CD4-positive, alpha-beta T cell treated with Interleukin-2 at 100 ng/mL for 4 hours (primary cell): ENCODE measurements at regions not wholly inside any gene's neighbourhood (a gene's known extent, or its start where the extent isn't known, plus 50 kb on each side); places are given as distances from the start of the nearest gene placed in this dataset.

ENCODE experiments used
- DNase-seq: peaks from one replicate; pipeline ENCODE4 v3.0.0-alpha.2; 2020; ENCODE audit warnings: low spot score

DNA sequence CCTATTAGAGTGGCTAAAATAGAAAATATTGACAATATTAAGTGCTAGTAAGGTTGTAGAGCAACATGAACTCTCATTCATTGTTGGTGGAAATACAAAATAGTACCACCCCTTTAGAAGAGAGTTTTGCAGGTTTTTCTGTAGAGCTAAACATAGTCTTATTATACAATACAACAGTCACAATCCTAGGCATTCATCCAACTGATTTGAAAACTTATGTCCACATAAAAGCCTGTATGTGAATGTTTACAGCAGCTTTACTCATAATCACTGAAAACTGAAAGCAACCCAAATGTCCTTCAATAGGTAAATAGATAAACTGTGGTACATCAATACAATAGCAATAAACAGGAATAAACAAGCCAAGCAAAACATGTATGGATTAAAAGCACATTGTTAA lies 127.2 kb upstream of the PRNP start:
- no peak for DNase-seq

DNA sequence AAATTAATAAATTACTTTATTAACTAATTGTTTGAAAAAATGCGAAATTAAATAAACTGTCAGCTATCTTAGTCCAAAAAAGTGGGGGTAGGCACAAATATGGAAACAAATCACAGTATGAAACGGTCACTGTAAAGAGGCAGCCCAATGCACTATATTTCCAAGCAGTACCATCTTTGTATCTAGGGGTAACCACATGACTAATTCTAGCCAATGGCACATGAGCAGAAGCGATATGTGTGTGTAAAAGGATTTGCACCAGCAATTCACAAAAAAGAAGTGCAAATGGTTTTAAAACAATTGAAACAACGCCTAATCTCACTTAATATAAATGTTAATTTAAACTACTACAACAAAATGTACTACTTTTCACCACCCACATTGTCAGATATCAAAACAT lies 129.5 kb upstream of the PRNP start:
- DNase-seq, result no peak

DNA sequence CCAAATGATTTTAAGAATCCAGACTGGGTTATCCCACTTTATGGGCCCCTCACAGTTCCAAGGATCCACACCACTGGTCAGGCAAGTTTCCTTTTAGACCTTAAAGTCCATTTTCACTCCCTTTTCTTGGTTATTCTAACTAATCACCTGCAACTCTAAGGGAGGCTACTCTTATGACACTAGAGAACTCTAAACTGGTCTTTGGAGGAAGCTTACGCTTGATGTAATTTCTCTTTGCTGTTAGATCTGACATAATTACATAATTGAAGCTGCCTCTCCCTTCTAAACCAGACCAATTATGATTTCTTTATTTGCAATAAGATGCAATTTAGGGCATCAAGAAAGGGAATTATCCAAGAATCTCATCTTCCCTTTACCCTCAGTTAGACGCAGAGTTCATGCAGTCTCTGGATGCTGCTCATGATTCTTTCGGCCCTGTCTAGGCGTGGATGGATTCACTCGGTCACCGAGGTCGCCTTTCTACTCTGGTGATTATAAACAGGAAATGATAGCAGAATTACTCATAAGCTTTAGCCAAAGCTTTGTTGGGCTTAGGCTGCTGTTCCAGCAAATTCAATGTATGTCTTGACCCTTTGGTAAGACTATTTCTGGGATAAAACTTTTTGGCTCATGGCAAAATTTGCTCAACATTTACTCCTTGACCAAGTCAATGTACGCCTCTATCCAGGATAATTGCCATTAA lies 130.9 kb upstream of the PRNP start:
- DNase-seq, result no peak

DNA sequence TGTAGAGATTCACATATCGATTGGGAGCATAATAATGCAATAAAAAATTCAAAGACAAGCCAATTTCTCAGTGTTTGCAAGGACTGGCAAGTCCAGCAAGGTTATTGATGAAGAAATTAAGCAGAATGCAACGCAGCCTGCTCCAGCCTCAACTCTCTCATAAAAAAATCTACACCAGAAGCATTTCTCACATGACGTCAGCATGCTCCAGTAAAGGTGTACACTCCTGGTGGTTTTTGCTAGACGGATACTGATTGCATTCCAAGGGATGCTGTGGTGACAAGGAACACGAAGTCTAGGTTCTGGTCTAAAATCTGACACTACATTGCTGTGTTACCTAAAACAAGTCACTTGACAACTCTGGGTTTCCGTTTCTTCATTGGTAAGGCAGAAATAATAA lies 131.9 kb upstream of the PRNP start:
- DNase-seq, result no peak

DNA sequence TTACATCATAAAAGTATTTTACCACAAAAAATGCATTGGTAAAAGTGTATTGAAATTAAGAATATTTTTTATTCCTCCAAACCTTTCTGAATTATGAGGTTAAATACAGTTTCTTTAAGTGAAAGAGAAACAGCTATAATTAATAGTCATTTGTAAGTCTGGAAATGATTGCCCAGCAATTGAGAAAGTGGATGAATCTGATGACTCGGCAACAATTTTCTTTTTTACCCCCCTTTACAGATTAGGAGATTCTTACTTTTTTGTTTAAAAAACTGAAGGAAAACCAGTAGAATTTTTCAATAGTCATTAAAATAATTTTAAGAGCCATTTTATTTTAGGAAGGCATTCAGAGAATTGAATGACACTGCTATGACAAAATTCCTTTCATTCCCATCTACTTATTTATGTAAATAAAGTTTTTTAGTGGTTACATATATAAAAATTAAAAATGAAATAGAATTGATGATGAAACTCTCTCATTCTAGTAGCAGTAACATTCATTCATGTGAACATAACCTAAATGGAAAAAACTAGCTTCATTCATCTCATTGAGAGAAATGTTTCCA lies 134.1 kb upstream of the PRNP start:
- DNase-seq, result no peak

DNA sequence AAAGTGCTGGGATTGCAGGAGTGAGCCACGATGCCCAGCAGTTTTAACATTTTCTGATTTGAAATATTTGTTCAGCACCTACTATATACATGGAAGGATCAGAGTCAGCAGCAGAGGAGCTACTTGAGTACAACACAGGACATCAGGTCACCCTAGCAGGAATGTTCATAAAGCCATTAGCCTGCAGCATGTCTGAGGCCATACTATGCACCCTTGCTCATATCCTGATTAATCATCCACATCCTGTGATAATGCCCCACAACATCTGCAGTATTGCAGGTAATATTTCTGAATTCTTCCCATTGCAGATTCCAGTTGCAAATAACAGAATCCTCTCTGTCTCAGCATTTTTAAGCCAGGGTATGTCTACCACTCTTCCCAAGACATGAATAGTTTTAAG lies 135.5 kb upstream of the PRNP start:
- DNase-seq, result no peak

DNA sequence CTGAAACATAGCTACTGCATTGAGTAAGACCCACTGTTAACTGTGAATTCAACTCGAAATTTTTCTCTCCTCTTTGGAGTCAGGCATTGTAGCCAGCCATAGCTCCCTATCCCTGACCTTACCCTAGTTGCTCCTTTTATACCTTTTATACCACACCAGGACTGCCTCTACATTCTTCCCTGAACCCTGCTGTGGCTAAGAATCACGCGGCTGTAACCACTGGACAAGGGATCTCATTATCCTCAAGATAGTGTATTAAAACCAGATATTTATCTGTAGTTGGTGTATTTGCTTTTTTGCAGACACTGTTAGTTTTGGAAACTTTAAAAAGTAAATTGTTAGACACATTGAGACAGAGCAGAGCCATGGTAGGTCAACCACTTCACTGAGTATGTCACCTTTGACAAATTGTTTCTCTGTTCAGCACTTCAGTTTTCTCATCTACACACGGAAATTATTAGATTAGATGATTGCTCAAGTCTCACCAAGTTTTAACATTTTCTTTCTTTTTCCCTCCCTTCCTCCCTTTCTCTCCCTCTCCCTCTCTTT lies 136.5 kb upstream of the PRNP start:
- DNase-seq, result no peak

DNA sequence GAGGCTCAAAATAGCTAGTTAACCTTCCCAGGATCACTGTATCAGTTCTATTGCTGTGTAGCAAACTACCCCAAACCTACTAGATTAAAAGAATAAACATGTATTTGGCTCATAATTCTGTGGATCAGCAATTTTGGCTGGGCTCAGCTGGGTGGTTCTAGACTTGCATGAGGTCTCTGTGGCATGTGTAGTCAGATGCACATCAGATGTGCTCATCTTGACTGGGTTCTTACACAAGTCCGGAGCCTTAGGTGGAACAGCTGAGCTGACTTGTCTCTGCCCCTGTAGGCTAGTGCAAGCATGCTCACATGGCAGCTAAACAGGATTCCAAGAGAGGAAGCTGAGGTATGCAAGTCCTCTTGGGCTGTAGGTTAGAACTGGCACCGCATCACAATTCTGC lies 137.7 kb upstream of the PRNP start:
- no peak for DNase-seq

DNA sequence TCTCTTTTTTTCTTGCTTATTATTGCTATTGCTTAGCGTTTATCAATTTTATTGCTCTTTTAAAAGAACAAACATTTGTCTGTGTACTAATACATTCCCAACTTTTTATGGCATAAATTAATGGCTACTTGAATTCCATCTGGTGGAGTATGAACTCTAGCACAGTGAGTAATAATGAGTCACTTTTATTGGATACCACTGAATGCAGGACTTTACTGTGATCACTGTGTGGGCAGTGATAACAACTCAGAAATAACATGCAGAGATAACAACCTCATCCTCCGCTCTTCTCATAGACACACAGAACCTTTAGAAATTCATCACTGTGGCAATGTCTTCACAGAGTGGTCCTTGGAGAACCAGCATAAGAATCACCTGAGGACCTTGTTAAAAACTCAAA lies 139.5 kb upstream of the PRNP start:
- DNase-seq, result no peak

DNA sequence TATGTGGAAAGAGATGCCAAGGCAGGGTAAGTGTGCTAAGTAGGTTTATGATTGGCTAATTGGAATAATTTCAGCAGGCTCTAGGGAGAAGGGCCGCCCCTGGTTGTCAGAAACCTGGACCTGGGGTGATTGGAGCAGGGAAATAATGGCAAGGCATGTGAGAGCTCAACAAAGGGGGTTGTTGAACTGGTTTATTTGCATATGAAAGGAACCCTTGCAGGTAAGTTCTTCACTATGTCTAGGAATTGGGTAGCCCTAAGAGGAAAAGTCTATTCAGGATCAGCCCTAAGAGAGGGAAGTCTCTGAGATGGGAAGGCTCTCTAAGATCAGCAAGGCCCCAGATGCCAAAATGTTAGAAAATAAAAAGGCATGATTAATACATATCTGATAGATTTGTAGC lies 139.9 kb upstream of the PRNP start:
- DNase-seq, result no peak

DNA sequence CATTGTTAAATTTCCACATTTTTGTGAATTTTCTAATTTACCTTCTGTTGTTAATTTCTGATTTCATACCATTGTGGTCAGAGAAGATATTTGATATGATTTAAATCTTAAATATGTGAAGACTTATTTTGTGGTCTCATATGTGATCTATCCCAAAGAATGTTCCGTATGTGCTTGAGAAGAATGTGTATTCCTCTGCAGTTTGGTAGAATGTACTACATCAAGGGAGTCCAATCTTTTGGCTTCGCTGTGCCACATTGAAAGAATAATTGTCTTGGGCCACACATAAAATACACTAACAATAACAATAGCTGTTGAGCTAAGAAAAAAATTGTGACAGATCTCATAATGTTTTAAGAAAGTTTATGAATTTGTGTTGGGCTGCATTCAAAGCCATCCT lies 140.7 kb upstream of the PRNP start:
- no peak for DNase-seq

DNA sequence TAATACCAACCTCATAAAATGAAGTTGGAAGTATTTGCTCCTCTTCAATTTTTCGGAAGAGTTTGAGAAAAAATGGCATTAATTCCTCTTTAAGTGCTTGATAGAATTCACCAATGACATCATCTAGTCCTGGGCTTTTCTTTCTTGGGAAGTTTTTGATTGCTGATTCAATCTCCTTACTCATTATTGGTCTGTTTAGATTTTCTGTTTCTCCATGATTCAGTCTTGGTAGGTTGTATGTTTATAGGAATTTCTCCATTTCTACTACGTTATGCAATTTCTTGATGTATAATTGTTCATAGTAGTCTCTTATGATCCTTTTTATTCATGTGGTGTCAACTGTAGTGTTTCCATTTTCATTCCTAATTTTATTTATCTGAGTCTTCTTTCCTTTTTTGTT lies 141.5 kb upstream of the PRNP start:
- DNase-seq, result no peak

DNA sequence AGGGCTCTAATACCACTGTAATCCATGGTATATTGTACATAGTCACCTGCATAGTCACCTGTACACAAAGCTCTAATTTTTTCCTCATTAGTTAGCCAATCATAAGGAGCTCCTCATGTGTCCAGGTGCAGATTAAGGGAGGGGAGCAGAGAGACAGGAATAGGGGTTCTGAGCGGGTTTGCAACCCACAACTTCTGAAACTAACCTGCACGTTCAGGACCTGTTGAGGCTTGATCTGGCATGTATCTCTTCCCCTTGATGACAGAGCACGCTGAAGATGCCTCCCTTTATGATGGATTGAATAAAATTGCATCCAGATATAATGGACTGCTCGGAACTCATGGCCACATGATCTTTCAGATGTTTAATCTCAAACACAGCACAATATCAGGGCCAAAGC lies 144.0 kb upstream of the PRNP start:
- DNase-seq, result no peak

DNA sequence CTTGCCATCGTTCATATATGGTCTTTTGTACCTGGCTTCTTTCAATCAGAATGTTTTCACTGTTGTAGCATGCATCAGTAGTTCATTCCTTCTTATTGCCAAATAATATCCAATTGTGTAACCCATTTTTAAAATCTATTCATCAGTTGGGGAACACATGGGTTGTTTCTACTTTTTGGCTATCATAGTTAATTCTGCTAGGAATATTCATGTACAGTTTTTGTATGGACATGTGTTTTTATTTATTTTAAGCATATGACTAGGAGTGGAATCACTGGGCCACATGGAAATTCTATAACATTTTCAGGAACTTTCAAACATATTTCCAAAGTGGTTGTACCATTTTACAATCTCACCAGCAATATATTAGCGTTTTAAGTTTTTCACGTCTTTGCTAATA lies 151.9 kb upstream of the PRNP start:
- DNase-seq, result no peak

DNA sequence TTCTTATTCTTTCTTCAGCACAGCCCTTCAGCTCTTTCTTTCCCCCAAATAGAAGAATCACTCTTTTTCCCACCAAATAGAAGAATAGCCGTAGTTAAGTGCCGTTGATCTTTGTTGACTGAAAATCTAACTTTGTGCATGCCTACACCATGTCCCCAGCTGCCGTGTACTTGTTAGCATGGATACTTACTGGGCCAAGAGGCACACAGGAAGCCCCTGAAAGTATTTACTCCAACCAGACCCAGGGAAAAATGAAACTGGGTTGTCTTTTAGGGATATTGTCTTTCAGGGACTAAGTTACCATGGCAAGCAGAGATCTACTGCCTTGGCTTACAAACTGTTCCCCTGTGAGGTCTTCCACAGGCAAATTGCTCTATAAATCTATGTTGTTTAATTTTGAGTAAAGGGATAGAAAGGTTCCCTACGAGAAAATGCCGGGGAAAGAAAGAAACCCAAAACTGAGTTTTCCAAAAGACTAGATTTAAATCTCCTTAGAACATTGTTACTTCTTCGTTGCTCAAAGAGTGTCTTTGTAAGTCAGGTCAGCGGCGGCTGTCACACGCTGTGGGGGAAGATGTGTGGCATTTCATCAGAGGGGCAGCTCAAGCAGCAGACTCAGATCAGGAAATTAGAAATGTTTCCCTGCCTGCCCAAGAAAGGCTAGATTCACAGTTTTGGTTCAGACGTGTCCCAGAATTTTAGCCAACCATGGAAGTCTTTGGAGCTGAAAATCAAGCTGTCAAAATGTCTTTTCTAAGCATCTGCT lies 152.7 kb upstream of the PRNP start:
- no peak for DNase-seq

DNA sequence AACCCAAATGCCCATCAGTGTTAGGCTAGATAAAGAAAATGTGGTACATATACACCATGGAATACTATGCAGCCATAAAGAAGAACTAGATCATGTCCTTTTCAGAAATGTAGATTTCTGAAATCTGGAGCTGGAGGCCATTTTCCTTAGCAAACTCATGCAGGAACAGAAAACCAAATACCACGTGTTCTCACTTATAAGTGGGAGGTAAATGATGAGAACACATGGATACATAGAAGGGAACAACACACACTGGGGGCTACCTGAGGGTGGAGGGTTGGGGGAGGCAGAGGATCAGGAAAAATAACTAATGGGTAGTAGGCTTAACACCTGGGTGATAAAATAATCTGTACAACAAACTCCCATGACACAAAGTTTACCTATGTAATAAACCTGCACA lies 153.5 kb upstream of the PRNP start:
- DNase-seq, result no peak

DNA sequence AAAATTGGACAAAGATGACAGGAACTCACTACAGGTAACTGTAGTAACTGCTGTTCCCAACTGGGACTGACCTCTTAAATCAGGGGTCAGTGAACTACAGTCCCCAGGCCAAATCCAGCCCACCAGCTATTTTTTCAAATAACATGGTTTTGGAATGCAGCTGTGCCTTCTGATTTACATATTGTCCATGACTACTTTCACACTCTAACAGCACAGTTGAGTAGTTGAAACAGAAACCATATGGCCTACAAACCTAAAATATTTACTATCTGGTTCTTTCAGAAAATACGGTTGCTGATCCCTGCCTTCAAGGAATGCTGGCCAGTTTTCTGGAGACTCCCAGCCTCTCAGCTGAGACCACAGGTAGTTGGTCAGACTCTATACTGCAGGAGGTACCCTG lies 161.5 kb upstream of the PRNP start:
- DNase-seq, result no peak

DNA sequence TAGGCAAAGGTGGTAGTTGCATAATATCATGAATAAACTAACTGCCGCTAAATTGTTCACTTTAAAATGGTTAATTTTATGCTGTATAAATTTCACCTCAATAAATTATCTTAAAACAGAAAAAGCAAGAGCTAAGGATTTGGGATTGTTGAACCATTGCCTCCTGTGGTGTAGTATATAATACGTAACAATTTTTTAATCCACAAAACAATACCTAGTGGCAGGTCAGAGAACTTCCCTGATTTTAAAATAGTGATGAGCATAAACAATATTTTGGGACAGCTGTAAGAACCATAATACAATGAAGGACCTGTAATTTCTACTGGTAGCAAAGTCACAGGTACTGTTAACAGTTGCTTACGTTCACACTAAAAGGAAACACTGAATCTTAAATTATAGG lies 161.9 kb upstream of the PRNP start:
- no peak for DNase-seq

DNA sequence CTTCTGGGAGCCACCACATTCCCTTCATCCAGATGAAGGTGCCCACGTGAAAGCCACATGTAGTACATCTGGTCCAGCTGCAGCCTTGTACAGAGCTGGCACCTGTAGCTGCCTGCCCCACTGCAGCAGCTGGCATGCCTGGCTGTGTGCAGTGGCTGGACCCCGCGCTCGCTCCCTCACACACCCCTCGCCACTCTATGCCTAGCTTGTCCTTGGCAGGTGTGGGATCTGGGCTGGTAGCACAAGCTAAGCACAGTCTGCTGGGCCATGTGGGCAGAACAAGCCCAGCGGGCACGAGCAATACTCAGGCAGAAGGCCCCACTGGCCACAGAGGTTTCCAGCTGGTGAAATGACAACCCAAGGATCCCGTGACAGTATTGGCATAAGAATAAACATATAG lies 163.9 kb upstream of the PRNP start:
- no peak for DNase-seq

DNA sequence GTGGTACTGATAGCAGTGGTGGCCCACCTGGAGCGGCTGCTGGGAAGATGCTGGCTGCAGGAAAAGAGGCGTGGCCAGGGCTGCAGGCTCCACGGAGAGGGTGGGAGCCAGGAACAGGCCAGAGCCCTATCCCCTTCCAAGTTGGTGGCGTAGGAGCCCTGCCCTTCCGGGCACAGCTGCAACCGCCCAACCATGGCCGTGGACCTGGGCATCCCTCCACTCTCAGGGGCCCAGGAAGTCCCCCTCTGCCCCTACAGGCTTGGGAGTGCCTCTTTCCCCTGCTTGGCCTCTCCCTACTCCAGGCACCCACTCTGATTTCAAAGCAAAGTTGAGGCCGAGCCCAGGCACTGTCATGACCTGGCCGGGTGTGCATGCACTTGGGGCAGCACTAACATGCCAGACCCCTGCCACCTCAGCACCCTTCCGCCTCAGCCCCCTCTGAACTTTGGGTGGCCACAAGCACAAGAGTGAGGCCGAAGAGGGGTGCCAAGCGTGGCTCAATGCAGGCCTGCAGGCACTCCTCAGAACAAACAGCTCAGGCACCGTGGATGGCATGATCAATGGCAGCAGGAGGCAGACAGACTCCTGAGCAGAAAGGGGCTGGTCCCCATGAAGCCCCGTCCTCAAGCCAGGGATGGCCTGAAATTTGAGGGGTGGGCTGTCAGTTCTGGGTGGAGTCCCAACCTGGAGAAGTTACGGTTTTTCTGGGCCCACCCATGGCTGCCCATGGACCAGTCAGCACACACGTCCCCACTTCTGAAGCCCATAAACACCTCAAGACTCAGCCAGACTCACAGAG lies 164.9 kb upstream of the PRNP start:
- no peak for DNase-seq

DNA sequence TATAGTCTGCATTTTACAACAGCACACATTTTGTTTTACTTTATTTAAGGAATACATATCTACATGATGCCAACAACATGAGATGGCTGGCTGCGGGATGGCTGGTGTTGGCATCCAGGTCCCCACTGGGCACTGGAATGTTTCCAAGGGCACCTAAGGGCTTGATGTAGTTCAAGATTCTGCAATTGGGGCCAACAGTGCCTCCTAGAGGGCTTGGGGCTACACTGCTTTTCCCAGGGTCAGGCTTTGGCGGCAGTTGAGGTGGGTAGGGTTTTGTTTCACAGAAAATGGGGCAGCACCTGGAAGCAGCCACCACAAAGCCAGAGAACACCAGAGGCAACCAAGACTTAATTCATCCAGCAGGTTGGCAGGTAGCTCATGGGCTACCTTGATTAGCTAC lies 166.7 kb upstream of the PRNP start:
- DNase-seq, result no peak

DNA sequence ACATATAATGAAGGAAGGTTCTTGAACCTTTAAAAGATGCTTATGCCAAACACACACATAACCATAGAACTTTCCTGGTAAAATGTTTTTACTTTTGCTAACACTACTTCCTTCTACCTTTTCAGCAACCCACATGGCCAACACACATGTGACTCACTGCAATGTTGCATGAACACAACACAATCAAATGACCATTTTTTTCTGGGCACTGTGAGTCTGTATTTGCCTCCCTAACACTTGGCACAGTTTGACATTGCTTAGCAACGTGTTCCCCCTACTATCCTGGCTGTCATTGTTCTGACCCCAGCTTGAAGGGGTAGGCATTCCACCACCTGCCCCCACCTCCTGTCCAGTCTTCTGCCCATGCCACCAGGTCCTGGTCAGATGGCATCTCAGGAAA lies 169.4 kb upstream of the PRNP start:
- DNase-seq, result no peak

DNA sequence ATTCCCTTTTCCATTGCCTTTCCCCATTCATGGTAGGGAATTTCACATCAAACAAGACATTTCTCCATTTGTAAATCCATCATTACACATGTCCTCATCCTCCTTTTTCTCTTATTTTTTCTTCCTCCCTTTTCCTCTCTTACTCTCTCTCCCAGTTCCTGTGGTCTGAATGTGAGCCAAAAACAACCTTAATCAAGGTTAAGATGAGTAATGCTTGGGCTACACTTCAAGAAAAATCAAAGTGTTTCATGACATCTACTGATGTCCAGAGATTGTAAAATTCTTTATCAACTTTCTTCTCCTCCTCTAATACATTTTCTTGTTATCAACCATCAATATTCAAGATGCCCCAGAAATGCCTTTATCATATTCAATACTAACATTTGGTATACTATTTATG lies 172.5 kb upstream of the PRNP start:
- no peak for DNase-seq
